ENCODE measurements at regions not wholly inside any gene's neighbourhood (a gene's known extent, or its start where the extent isn't known, plus 50 kb on each side); places are given as distances from the start of the nearest gene placed in this dataset.

GRCh38 chr6:43972179-43972912, 154.9 kb downstream of the MRPL14 start:
- TF ChIP-seq ARNT (IDR thresholded peaks at IDR 0.05) (no peak), PKNOX1 (IDR thresholded peaks at IDR 0.05) (no peak), BHLHE40 (IDR thresholded peaks at IDR 0.05; ENCODE audit: borderline replicate concordance) (no peak), CTBP1 (IDR thresholded peaks at IDR 0.05; ENCODE audit: borderline replicate concordance) (no peak), FOXA1 (IDR thresholded peaks at IDR 0.05) (no peak), L3MBTL2 (conservative IDR thresholded peaks at IDR 0.05) (no peak), FOXK2 (IDR thresholded peaks at IDR 0.05) (no peak), TARDBP (IDR thresholded peaks at IDR 0.05) (no peak), LEF1 (IDR thresholded peaks at IDR 0.05; ENCODE audit: borderline replicate concordance) (no peak), NFRKB (IDR thresholded peaks at IDR 0.05) (no peak), ZNF384 (IDR thresholded peaks at IDR 0.05) (no peak), FOXM1 (IDR thresholded peaks at IDR 0.05; ENCODE audit: borderline replicate concordance) (no peak), SP1 (IDR thresholded peaks at IDR 0.05) (no peak), HDGF (IDR thresholded peaks at IDR 0.05; ENCODE audit: borderline replicate concordance) (no peak)
- DNase-seq (ENCODE audit: extremely low spot score) = no peak
- CTCF ChIA-PET = no interaction called here
- POLR2A ChIA-PET = interaction anchor here (1.2 kb wide), 1 partner anchor 8 kb away, joined by 3 read pairs; no protein-coding TSS in a partner anchor

GRCh38 chr6:43971776-43972126, 155.5 kb downstream of the MRPL14 start:
- TF ChIP-seq PKNOX1 (IDR thresholded peaks at IDR 0.05) = no peak
- TF ChIP-seq ARNT (IDR thresholded peaks at IDR 0.05) = no peak
- TF ChIP-seq CTBP1 (IDR thresholded peaks at IDR 0.05; ENCODE audit: borderline replicate concordance) = no peak
- no peak for TF ChIP-seq NFRKB (IDR thresholded peaks at IDR 0.05)
- TF ChIP-seq FOXM1 (IDR thresholded peaks at IDR 0.05; ENCODE audit: borderline replicate concordance) = no peak
- no peak for TF ChIP-seq BHLHE40 (IDR thresholded peaks at IDR 0.05; ENCODE audit: borderline replicate concordance)
- no peak for TF ChIP-seq SUZ12 (IDR thresholded peaks at IDR 0.05)
- no peak for TF ChIP-seq LEF1 (IDR thresholded peaks at IDR 0.05; ENCODE audit: borderline replicate concordance)
- no peak for TF ChIP-seq ELF4 (IDR thresholded peaks at IDR 0.05)
- no peak for TF ChIP-seq HDGF (IDR thresholded peaks at IDR 0.05; ENCODE audit: borderline replicate concordance)
- TF ChIP-seq L3MBTL2 (conservative IDR thresholded peaks at IDR 0.05) = no peak
- TF ChIP-seq FOXA1 (IDR thresholded peaks at IDR 0.05) = no peak
- no peak for TF ChIP-seq ZNF384 (IDR thresholded peaks at IDR 0.05)
- TF ChIP-seq TARDBP (IDR thresholded peaks at IDR 0.05) = no peak
- no peak for TF ChIP-seq FOXK2 (IDR thresholded peaks at IDR 0.05)
- ChIA-PET CTCF (interaction anchor here (0.8 to 1.2 kb wide), 2 partner anchors 13 to 202 kb away, joined by 3 to 5 read pairs; partner anchors contain the start of gene VEGFA), POLR2A (no interaction called here)
- DNase-seq (ENCODE audit: extremely low spot score) = no peak

GRCh38 chr6:43970913-43971775, 156.1 kb downstream of the MRPL14 start:
- DNase-seq (ENCODE audit: extremely low spot score) = no peak
- TF ChIP-seq ARNT (IDR thresholded peaks at IDR 0.05) (no peak), LEF1 (IDR thresholded peaks at IDR 0.05; ENCODE audit: borderline replicate concordance) (no peak), NFRKB (IDR thresholded peaks at IDR 0.05) (no peak), CTBP1 (IDR thresholded peaks at IDR 0.05; ENCODE audit: borderline replicate concordance) (no peak)
- ChIA-PET CTCF (interaction anchor here (0.5 to 1.2 kb wide), 4 partner anchors 14 to 362 kb away, joined by 3 to 5 read pairs (median 3); partner anchors contain the start of gene VEGFA), POLR2A (no interaction called here)

- CTCF ChIA-PET = interaction anchor here (0.7 to 1.2 kb wide), 2 partner anchors 15 to 362 kb away, joined by 3 to 5 read pairs; no protein-coding TSS in a partner anchor
- POLR2A ChIA-PET = interaction anchor here (0.7 kb wide), 1 partner anchor 277 kb away, joined by 4 read pairs; no protein-coding TSS in a partner anchor
- DNase-seq (ENCODE audit: extremely low spot score) = no peak
- TF ChIP-seq SP1 (IDR thresholded peaks at IDR 0.05) (no peak), ARNT (IDR thresholded peaks at IDR 0.05) (no peak), BHLHE40 (IDR thresholded peaks at IDR 0.05; ENCODE audit: borderline replicate concordance) (no peak), HDGF (IDR thresholded peaks at IDR 0.05; ENCODE audit: borderline replicate concordance) (no peak), FOXA1 (IDR thresholded peaks at IDR 0.05) (no peak), L3MBTL2 (conservative IDR thresholded peaks at IDR 0.05) (no peak), LEF1 (IDR thresholded peaks at IDR 0.05; ENCODE audit: borderline replicate concordance) (no peak), ZNF384 (IDR thresholded peaks at IDR 0.05) (no peak), CTBP1 (IDR thresholded peaks at IDR 0.05; ENCODE audit: borderline replicate concordance) (no peak), TARDBP (IDR thresholded peaks at IDR 0.05) (no peak), PKNOX1 (IDR thresholded peaks at IDR 0.05) (no peak), NFRKB (IDR thresholded peaks at IDR 0.05) (no peak), SUZ12 (IDR thresholded peaks at IDR 0.05) (no peak), ELF4 (IDR thresholded peaks at IDR 0.05) (no peak), FOXK2 (IDR thresholded peaks at IDR 0.05) (no peak), FOXM1 (IDR thresholded peaks at IDR 0.05; ENCODE audit: borderline replicate concordance) (no peak)
Observed at GRCh38 chr6:43970068-43970912, 157.0 kb downstream of the MRPL14 start.
